HFF-Myc (cell line): ENCODE measurements at regions not wholly inside any gene's neighbourhood (a gene's known extent, or its start where the extent isn't known, plus 50 kb on each side); places are given as distances from the start of the nearest gene placed in this dataset.

Source experiments
- DNase-seq: peaks from one replicate; pipeline ENCODE4 v3.0.0-alpha.2; 2011; ENCODE audit warnings: low read depth; ENCODE audit errors: extremely low read depth
- H3K4me3 ChIP-seq: replicated peaks from 2 replicates; pipeline ENCODE4 v1.5.1; 2011; ENCODE audit warnings: low read depth, mild to moderate bottlenecking, control low read depth, low read length
- TF ChIP-seq, protein P1 (sequence below): IDR thresholded peaks from 2 replicates; pipeline ENCODE4 v1.5.1; 2012; ENCODE audit warnings: mild to moderate bottlenecking, low read depth, low read length, control low read depth; ENCODE audit errors: missing control alignments

DNA sequence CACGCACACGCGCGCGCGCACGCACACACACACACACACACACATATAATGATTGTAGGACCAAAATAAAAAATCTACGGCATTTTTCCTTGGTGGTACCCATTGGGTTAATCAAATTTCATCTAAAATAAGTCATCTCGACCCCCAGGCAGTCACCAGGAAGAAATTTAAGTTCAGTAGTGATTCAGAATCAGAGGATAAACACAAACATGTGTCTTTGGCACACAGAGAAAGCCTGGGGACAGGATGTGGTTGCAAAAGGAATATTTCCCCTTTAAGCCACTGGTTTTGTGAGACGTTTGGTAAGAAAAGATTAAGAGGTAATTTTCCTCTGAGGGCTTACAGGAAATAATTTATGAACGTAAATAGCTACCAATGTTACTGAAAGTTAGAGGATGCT, 171.6 kb upstream of the PIEZO2 start:
- no peak overlapping the region for H3K4me3 ChIP-seq
- DNase-seq: peak; percentile 90
- TF ChIP-seq, protein P1, sequence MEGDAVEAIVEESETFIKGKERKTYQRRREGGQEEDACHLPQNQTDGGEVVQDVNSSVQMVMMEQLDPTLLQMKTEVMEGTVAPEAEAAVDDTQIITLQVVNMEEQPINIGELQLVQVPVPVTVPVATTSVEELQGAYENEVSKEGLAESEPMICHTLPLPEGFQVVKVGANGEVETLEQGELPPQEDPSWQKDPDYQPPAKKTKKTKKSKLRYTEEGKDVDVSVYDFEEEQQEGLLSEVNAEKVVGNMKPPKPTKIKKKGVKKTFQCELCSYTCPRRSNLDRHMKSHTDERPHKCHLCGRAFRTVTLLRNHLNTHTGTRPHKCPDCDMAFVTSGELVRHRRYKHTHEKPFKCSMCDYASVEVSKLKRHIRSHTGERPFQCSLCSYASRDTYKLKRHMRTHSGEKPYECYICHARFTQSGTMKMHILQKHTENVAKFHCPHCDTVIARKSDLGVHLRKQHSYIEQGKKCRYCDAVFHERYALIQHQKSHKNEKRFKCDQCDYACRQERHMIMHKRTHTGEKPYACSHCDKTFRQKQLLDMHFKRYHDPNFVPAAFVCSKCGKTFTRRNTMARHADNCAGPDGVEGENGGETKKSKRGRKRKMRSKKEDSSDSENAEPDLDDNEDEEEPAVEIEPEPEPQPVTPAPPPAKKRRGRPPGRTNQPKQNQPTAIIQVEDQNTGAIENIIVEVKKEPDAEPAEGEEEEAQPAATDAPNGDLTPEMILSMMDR: no peak

DNA sequence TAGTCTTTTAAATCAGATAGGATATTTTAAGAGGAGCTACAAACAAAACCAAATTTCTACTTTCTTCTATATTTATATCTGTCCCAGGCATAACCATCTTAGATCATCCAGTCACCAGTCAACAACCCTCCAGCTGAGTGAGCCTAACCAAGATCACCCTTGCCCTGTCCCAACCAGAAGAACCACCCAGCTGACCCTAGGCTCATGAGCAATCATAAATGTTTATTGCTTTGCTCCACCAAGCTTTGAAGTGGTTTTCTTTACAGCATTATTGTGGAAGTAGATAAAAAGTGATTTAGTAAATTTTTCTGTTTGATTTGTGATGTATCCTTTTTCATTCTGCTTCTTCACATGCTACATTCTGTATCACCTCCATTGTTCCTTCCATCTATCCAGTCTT, 167.2 kb upstream of the PIEZO2 start:
- DNase-seq: no peak
- TF ChIP-seq, protein P1: no peak
- H3K4me3 ChIP-seq: no peak overlapping the region

DNA sequence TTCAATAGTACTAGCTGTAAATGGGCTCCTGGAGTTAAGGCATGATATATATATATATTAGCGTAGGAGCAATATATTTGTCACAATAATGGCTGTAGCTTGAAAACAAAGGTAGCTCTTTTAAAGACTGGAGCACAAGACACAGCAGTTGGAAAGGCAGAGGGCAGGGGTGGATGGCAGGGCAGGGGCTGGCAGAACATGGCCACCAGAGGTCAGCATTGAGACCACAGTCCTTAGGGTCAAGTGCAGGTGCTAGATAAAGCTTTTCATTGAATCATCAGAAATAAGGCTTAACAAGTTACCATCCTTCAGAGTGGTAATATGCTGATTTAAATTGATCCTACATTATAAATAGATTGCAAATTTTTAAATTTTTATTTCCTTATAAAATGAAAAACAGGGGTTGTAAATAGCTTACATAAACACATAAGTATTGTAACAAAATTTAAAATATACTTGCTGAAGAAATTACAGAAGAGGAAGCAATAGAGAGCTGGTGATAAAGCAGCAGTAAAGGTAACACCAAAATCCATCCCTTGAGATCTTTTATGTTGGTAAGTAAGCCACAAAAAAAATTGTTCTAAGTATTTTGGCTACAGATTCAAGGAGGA, 161.2 kb upstream of the PIEZO2 start:
- H3K4me3 ChIP-seq: no peak overlapping the region
- peak; percentile 46 for DNase-seq
- TF ChIP-seq, protein P1: peak; percentile 86

DNA sequence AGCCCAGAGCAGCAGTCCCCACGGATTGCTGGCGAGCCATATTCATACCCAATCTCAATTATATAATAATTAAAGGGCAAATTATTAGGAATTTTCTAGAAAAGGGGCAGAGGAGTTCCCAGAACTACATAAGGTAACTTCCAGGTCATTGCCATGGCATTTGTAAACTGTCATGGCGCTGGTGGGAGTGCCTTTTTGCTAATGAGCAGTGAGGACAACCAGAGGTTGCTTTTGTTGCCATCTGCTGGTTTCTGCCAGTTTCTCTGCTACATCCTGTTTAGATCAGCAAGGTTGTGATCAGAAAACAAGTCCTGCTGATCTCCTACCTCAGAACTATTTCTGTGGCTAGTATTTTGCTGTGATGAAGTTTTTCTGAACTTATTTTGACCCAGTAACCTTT, 159.8 kb upstream of the PIEZO2 start:
- H3K4me3 ChIP-seq: no peak overlapping the region
- TF ChIP-seq, protein P1: peak; percentile 31
- DNase-seq: no peak

DNA sequence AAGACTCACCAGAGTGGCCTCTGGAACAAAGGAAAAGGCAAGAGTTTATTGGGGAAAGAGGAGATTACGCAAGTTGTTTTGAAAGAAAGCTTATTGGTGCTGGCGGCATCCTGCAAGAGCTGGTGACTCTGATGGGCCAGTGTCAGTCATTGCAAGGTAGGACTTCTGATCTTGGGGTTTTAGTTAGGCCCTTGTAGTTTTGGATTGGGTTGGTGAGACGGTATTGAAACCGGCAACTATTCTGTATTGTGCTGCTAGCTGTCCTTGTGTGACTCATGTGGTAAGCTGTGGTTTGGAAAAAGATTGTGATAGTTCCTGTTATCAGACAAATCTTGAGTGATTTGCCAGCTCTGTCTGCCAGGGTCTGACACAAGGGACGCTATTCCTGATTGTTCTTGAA, 159.1 kb upstream of the PIEZO2 start:
- TF ChIP-seq, protein P1: no peak
- DNase-seq: no peak
- H3K4me3 ChIP-seq: no peak overlapping the region

DNA sequence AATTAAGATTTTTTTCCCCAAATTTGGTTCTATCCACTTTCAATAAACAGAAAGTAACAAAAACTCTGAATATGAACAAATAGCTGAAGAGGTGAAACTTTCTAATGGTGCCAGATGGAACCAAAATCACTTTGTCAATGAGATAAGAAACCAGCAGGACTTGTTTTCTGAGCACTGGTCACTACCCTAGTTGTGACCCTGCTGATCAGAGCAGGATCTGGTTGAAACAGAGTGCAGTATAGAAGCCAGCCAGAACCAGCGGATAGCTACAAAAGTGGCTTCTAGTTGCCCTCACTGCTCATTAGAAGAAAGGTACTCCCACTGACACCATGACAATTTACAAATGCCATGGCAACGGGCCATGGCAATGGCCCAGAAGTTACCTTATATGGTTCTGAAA, 158.3 kb upstream of the PIEZO2 start:
- DNase-seq: no peak
- no peak overlapping the region for H3K4me3 ChIP-seq
- TF ChIP-seq, protein P1: no peak

DNA sequence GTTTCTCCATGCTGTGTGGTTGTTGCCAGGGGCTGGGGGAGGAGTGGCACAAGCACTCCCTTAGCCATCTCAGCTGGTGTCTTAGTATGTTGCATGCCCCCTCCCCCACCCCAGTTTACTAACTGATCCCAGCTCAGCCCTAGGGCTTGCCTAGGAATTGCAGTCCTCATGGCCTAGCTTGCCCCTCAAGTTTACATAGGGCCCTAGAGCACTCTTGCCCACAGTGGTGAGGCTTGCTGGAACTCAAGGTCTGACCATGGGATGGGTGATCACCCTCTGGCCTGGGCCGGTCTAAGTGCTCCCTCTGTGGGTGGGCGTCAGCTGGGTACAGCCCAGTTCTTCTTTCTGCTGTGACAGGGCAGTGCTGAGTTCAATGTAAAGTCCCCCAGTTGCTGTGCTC, 156.1 kb upstream of the PIEZO2 start:
- TF ChIP-seq, protein P1: no peak
- no peak overlapping the region for H3K4me3 ChIP-seq
- no peak for DNase-seq
